Smooth muscle cell (in vitro differentiated cells): ENCODE measurements at regions not wholly inside any gene's neighbourhood (a gene's known extent, or its start where the extent isn't known, plus 50 kb on each side); places are given as distances from the start of the nearest gene placed in this dataset.

Experiments
- DNase-seq: peaks from one replicate; lab custom pipeline; 2025; ENCODE audit not compliant: unreplicated experiment; lab: John Stamatoyannopoulos, UW
- H2AFZ ChIP-seq: fragments of 200-600 bp; sonication (generic); 2 replicates; pipeline ENCODE4 v1.6.0; 2016; ENCODE audit warnings: antibody characterized with exemption, low read depth, mild to moderate bottlenecking
- H3F3A ChIP-seq: fragments of 200-600 bp; sonication (generic); 2 replicates; pipeline ENCODE4 v1.6.0; 2017; ENCODE audit warnings: antibody characterized with exemption, low read depth
- H3K27ac ChIP-seq: fragments of 200-600 bp; sonication (generic); 2 replicates; pipeline ENCODE4 v1.5.1; 2016; ENCODE audit warnings: low read depth, mild to moderate bottlenecking
- H3K27me3 ChIP-seq: fragments of 200-600 bp; sonication (generic); 2 replicates; pipeline ENCODE4 v1.6.1; 2016; ENCODE audit warnings: low read depth, mild to moderate bottlenecking
- H3K36me3 ChIP-seq: fragments of 200-600 bp; sonication (generic); 2 replicates; pipeline ENCODE4 v1.5.1; 2016; ENCODE audit warnings: low read depth
- H3K4me1 ChIP-seq: fragments of 200-600 bp; sonication (generic); 2 replicates; pipeline ENCODE4 v1.5.1; 2016; ENCODE audit warnings: low read depth
- H3K4me2 ChIP-seq: fragments of 200-600 bp; sonication (generic); 2 replicates; pipeline ENCODE4 v1.6.0; 2016; ENCODE audit warnings: mild to moderate bottlenecking
- H3K4me3 ChIP-seq: fragments of 200-600 bp; sonication (generic); 2 replicates; pipeline ENCODE4 v1.5.1; 2016; ENCODE audit warnings: mild to moderate bottlenecking
- H3K79me2 ChIP-seq: fragments of 200-600 bp; sonication (generic); 2 replicates; pipeline ENCODE4 v1.6.0; 2016; ENCODE audit warnings: low read depth, mild to moderate bottlenecking
- H3K9ac ChIP-seq: fragments of 200-600 bp; sonication (generic); 2 replicates; pipeline ENCODE4 v1.6.0; 2016; ENCODE audit warnings: low read depth
- H3K9me3 ChIP-seq: fragments of 200-600 bp; sonication (generic); replicated peaks from 2 replicates; pipeline ENCODE4 v1.5.1; 2016; ENCODE audit warnings: low read depth
- H4K20me1 ChIP-seq: fragments of 200-600 bp; sonication (generic); 2 replicates; pipeline ENCODE4 v1.6.0; 2016; ENCODE audit warnings: low read depth
- CTCF ChIP-seq: fragments of 200-600 bp; sonication (generic); IDR thresholded peaks from 2 replicates; pipeline ENCODE4 v1.5.1; 2017; ENCODE audit warnings: borderline replicate concordance, mild to moderate bottlenecking, antibody characterized with exemption; ENCODE audit not compliant: insufficient read depth, poor library complexity, severe bottlenecking
- WGBS: methylation state at CpG from one replicate; pipeline ENCODE4 v1.1.7; 2016; ENCODE audit warnings: low lambda C conversion rate; 5-methylcytosine and 5-hydroxymethylcytosine counted together

DNA sequence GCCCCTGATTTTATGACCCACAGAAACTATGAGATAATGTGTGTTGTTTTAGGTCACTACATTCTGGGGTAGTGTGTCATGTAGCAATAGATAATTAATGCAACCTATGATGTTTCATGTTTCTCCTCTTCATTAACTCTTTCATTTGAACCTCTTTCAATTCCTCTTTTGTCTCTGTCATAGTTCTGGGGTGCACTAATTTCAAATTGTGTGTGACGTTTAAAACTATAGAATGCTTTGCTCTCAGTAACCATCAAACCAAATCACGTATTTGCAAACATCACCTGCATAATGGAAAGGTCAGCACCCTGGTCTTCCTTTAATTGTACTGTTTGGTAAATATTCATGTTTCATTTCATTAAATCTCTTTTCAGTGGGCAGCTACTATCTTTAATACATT is 621.6 kb downstream of the TLR4 start:
- Histone ChIP-seq H3K4me3 (no peak overlapping the region), H3K36me3 (no peaks in the 10 kb centered on the region), H3F3A (no peaks in the 10 kb centered on the region), H4K20me1 (no peaks in the 10 kb centered on the region), H3K4me1 (no peaks in the 10 kb centered on the region), H3K79me2 (no peaks in the 10 kb centered on the region), H2AFZ (no peak overlapping the region), H3K27ac (no peak overlapping the region), H3K9me3 (no peaks in the 10 kb centered on the region), H3K27me3 (no peaks in the 10 kb centered on the region), H3K4me2 (no peak overlapping the region), H3K9ac (no peak overlapping the region)
- WGBS: 88% methylated on average over 2 of the region's 2 CpGs
- DNase-seq: no peak
- no peak for TF ChIP-seq CTCF

DNA sequence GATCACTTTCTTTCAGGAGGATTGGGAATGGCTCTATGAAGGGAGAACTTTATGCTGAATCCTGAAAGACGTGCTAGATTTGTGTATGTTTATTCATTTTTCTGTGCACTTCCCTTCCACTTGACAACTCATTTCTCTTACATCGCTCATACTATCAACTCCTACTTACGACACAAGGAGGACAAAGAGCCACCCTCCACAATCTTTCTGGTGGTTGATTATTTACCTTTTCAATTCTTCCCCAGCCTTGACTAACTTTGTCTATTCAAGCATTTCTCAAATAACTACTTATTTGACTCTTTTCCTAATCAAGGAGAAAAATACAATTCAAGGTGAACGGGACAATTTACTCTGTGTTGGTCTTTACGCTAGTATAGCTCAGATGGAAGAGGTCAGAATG is 622.1 kb downstream of the TLR4 start:
- Histone ChIP-seq H3F3A (no peaks in the 10 kb centered on the region), H3K79me2 (no peaks in the 10 kb centered on the region), H3K4me1 (peaks cover 1% of the 10 kb centered on the region), H3K36me3 (no peaks in the 10 kb centered on the region), H3K27ac (no peak overlapping the region), H3K4me3 (no peak overlapping the region), H3K9ac (no peak overlapping the region), H2AFZ (no peak overlapping the region), H3K9me3 (no peaks in the 10 kb centered on the region), H3K4me2 (no peak overlapping the region), H4K20me1 (no peaks in the 10 kb centered on the region), H3K27me3 (no peaks in the 10 kb centered on the region)
- DNase-seq: no peak
- WGBS: 94% methylated on average over 5 of the region's 5 CpGs
- no peak for TF ChIP-seq CTCF

GRCh38 chr9:118330191-118330986 is 626.2 kb downstream of the TLR4 start:
- Histone ChIP-seq H3K4me2 (no peak overlapping the region), H4K20me1 (no peaks in the 10 kb centered on the region), H3F3A (no peaks in the 10 kb centered on the region), H3K36me3 (no peaks in the 10 kb centered on the region), H3K4me3 (no peak overlapping the region), H3K27ac (peak overlapping the region; percentile 83), H3K79me2 (no peaks in the 10 kb centered on the region), H3K9ac (no peak overlapping the region), H3K9me3 (no peaks in the 10 kb centered on the region), H2AFZ (no peak overlapping the region), H3K27me3 (no peaks in the 10 kb centered on the region), H3K4me1 (peaks cover 4% of the 10 kb centered on the region)
- TF ChIP-seq CTCF: no peak
- 78% methylated on average over 10 of the region's 10 CpGs for WGBS
- no peak for DNase-seq

DNA sequence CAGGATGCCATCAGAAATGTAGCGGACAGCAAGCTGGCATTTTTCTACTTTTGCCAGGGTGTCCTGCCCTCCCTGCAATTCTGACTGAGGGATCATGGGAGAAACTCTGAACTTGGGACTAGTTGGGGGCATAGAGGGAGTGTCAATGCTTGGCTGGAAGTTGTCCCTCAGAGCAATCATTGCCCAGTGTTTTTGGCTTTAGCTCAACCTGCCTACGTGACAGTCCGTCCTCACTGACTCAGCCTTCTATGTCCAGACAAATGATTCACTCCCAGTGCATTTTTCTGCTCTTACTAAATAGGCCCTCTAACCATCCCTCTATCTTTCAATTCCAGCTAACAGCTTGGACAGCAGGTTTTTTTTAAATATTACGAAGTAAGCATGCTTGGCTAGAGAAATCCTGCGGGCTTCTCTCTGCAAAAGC is 627.4 kb downstream of the TLR4 start:
- Histone ChIP-seq H3K27ac (peak overlapping the region; percentile 83), H2AFZ (no peak overlapping the region), H3F3A (no peaks in the 10 kb centered on the region), H3K9ac (peak overlapping the region; percentile 57), H3K4me3 (no peak overlapping the region), H3K79me2 (no peaks in the 10 kb centered on the region), H4K20me1 (no peaks in the 10 kb centered on the region), H3K4me2 (peak overlapping the region; percentile 49), H3K36me3 (no peaks in the 10 kb centered on the region), H3K27me3 (no peaks in the 10 kb centered on the region), H3K4me1 (peaks cover 4% of the 10 kb centered on the region), H3K9me3 (no peaks in the 10 kb centered on the region)
- no peak for DNase-seq
- 26% methylated on average over 5 of the region's 5 CpGs for WGBS
- TF ChIP-seq CTCF: no peak
